Right renal pelvis (tissue), 4 donors: ENCODE measurements at regions not wholly inside any gene's neighbourhood (a gene's known extent, or its start where the extent isn't known, plus 50 kb on each side); places are given as distances from the start of the nearest gene placed in this dataset.
"Not testable (repeated sequence)": the region's sequence is repeated elsewhere in the genome, so short reads cannot be mapped to it uniquely, and the experiment has no call there.

Experiments used
- DNase-seq, 4 donors: peaks; one replicate each; pipeline ENCODE4 v3.0.0-alpha.2; 2013; ENCODE audit warnings: low read depth in 4 of 4, low spot score in 3 of 4, missing footprints in 1 of 4

DNA sequence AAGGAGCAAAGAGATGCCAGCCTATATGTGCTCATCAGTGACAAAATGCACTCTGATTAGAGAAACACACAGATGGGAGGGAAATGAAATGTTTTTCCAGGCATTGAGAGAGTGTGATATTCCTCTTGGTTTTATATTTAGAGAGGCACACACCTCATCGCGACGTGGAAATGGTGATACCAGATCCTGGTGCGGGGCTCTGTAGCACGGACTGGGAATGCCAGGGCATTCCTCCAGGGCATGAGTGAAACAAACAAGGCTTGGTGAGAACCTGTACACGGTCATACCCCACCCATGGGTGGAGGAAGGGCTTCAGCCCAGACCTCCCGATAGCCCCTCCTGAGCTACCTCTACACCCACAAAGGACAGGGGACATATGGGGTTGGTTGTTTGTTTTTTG, 280.2 kb downstream of the C16orf95 start:
- no peak for DNase-seq

DNA sequence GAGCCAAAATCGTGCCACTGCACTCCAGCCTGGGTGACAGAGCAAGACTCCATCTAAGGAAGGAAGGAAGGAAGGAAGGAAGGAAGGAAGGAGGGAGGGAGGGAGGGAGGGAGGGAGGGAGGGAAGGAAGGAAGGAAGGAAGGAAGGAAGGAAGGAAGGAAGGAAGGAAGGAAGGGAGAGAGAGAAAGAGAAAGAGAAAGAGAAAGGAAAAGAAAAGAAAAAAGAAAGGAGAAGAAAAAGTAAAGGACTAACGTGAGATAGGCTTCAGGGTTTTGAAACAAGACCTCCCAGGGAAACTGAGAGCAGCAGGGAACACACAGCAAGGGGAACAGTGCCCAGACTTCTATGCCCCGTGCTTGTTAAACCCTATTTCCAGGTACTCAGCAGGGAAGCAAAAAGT, 278.7 kb downstream of the C16orf95 start:
- not testable (repeated sequence) for DNase-seq

DNA sequence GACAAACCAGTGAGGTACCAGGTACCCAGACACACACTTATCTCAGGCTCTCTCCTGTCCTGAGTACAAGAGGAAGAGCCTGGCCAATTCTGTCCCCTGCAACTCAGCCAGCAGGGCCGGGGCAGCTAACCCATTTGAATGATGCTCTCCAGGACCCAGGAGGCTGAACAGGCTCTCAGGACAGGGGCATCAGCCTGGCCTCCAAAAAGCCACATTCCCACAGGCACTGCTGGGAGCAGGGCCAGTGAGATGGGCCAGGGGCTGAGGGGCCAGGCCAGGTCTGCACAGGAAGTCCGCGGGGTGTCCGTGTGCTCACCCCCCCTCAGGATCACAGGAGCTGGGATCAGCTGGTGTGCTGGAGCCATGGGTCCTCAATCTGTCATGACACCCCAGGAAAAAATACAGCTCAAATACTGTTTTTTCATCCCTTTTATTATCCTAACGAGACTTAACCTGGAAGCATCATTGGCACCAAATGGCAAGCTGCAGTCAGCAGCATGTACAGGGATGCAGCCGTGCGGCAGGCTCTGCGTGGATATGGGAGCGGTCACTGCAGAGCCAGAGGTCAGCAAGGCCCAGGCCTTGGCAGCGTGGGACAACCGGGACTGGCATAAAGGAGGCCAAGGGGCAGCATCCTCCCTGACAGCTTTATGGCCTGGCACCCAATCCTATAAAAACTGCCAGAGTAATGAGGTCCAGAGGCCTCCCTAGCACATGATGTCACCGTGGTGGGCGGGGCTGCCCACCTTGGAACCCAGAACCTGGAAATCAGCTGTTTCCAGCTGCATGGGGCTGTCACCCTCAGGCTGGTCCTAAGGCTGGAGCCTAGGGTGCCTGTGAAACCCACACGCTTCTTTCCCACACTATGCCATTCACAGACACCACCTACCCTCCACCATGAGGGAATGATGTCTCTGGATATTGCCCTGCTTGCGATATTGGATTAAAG, 276.7 kb downstream of the C16orf95 start:
- no peak for DNase-seq

DNA sequence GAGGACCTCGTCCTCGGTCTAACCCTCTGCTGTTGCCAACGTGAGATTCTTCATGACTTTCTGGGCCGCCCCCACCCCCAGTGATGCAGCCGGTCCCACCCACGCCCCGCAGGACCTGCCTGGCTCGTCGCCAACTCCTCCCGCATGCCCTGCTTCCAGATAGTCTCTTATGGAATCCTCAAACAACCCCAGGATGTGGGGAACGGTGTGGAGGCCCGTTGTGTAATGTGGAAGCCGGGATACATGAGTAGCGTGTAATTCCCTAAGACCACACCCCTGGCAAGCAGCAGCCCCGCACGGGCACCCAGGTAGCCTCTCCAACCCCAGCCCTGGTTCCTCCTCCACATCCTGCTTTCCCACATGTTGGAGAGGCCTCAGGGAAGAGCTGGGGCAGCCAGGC, 275.9 kb downstream of the C16orf95 start:
- no peak for DNase-seq

DNA sequence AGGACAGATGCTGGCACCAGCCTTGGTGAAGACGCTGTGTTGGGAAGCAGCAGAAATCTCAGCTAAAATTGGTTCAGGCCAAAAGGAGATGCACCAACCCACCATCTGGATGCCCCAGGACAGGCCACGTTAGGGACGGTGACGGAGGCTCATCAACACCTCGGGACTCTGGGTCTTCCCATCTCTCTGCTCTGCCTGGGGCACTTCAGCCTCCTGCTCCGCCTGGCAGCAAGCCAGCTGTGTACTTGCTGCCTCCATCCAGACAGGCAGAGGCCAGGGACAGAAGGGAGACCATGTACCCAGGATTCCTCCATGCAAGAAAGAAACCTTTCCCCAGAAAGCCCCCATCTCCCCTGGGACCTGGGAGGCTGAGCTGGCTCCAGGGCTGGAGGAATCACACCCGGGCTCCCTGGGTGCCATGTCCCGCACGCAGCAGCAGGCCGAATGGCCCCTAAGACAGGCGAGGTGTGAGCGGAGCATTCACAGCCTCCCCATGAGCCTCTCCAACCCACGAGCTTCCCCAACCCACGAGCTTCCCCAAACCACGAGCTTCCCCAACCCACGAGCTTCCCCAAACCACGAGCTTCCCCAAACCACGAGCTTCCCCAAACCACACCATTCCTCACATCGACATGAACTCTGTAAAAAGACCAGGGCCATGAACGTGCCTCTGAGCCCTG, 274.5 kb downstream of the C16orf95 start:
- DNase-seq = no peak

DNA sequence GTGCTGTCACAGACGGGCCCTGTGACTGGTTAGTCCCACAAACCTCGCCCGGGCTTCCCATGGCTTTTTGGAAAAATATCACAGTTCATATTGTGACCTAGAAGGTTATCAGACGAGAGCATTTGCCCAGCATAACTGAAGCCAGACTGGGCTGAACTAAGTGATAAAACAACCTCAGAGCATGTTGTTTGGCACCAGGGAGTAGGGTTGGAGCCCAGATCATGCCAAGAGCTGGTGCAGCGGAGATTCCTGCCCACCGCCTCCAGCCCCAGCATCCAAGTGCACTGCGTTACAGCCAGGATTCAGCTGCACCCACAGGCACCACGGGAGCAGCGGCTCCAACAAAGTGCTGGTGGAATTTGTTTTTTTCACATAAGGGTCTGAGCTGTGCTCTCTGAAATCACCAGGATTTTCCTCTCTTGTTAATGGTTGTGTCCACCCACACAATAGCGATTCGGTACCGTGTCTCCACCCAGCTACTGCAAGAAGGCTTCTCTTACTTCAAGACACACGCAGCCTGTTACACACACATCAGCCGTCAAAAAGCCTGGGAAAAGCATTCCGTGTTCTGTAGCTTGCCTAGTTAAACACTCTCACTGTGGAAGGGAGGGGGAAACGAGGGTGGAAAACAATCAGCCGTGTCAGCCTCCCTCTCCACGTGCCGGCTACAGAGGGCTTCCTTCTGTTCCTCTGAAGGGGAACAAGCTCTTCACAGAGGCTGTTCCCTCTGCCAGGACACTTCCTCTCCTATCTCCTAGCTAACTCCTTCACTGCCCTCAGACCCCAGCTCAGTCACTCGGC, 273.8 kb downstream of the C16orf95 start:
- DNase-seq = no peak

DNA sequence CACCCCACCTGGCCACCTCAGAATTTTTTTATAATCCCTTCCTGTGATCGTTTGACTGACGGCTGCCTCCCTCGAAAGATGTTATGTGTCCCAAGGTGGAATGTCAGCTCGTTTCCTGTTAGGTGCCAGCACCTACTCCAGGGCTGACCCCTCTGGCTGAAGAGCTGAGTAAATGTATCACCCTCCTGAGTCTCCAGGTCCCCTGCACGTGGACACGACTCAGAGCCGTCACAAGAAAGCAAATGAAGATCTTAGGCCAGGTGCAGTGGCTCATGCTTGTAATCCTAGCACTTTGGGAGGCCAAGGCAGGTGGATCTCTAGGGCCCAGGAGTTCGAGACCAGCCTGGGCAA, 273.2 kb downstream of the C16orf95 start:
- no peak for DNase-seq

DNA sequence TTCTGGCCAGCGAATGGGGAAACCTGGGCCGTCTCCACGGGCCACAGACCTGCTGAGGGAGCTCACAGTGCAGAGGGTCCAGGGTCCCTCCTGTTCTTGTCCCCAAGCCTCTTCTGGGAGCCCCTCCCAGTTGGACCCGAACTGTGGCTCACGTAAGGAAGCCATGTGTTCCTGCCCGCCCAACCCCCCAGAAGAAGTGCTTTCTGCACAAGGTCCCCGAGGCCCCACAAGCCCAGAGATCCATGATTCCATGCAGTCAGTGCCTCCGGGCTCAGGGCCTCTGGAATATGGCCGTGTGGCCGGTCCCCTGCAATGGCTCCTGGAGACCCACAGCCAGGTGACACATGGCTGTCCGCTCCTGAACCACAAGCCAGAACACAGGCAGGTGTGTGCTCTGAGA, 272.4 kb downstream of the C16orf95 start:
- no peak for DNase-seq

DNA sequence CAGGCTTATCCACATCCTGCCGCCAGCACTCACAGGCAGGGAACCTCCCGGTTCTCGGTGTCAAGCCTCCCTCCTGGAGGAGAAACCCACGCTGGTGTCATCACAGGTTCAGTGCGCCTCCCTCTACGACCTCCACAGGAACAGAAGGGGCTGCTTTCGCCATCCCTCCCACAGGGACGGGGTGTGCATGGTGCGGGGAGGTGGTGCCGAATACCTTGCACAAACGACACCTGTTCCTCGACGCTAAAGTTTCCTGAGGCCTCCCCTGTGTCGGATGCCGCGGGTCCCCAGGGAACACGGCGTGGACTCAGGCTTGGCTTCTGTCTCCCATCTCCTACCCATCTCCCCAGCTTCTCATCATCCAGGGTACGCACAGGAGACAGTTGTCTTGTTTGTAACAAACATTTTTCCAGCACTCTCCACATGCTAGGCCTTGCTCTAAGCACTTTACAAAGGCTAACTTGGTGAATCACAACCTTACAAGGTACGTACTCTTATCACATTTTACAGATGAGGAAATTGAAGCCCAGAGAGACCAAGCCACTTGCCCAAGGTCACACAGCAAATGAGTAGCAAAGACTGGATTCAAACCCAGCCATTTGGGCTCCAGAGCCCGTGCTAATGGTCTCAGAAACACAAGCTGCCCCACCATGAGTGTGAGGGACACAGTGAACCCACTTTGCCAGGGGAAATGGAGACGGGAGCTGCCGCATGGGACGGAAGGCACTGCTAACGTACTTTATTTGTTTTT, 271.6 kb downstream of the C16orf95 start:
- DNase-seq = no peak

DNA sequence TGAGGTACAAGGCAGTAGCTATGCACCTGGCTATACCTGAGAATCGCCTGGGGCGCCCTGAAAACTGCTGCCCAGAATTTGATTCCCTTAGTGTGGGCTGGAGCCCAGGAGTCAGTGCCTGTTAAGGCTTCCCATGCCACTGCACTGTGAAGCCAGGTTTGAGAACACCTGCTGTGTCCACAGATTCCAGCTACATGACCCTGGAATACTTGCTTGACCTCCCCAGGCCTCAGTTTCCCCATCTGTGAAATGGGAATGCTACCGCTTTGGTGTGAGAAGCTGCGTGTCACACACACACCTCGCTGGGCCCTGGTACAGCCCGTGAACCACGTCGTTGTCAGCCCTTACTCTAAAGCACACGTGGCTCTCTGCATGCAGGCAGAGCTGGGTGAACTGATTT, 271.0 kb downstream of the C16orf95 start:
- DNase-seq = no peak

DNA sequence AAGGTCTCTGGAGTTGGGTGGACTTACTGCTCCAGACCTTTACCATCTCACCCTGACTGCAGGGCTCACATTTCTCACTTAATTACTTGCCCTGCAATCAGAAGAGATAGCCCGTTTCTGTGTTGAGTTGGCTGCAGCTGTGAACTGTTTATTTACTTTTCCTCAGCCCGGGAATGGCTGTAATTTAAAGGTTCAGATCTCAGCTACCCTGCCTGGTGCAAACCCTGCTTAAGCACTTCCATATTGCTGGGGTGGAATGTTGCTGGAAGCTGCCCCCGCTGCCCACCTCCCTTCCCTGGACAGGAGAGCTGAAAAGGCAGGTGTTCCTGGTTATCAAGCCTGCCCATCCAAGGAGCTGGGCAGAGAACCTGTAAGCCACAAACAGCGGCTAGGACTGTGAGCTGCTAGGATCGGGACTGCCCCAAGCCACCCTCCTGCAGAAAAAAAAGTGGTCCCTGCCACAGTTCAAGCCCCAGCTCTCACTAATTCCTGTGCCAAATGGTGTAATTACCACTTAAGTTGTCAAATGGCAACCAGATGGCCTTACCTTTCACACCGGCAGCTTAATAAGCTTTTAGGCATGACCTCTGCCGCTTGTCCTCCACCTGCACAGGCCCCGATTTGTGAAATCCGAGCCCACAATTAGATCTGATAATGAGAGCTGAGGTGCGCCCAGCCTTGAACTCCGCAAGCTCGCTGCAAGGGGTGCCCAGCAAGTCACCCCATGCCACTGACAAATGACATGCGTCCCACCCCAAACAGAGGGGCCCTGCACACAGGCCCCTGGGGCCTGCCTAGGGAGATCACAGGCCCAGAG, 269.8 kb downstream of the C16orf95 start:
- DNase-seq = no peak

DNA sequence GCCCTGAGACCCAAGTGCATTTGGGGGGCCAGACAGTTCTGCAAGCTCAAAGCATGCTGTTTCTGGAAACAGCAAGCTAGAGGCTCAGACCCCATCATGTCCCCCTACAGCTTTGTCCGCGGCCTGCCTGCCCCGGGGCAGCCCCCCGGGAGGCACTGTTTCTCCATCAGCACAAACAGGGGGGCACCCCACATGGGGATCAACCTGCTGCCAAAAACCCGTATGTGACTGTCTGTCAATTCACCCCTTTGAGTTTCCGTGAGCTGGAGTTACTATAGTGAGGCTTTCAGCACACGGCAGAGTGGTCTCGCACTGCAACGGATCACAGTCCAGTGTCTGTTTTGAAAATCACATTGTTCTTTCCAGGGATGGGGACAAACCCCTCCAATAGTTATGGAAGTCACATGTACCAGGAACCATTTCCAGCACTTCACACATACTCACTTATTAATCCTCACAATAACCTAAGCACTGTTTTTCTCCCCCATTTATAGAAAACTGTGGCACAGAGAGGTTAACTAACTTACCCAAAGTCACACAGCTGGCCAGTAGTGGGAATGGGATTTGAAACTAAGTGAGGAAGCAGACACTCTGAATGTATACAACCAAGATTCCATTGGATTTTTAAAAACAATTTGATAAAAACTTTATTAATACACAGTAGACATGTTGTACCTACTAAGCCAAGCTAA, 269.0 kb downstream of the C16orf95 start:
- no peak for DNase-seq

DNA sequence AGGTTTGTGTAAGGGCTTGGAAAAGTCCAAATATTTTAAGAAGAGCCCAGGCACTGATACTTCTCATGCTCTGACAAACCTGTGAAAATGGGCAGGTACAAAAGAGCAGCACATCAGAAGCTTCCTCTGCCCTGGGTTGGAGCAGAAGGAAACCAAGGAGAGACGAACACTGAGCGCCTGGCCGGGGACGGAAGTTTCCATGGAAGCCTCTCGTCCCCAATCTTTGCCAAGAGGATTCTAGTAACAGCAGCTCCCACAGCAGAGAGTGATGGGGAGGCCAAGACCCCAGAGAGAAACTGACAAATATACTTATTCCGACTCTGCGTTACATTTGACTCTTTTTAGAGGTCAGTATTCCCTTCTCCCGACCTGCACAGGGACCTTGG, 268.5 kb downstream of the C16orf95 start:
- no peak for DNase-seq

DNA sequence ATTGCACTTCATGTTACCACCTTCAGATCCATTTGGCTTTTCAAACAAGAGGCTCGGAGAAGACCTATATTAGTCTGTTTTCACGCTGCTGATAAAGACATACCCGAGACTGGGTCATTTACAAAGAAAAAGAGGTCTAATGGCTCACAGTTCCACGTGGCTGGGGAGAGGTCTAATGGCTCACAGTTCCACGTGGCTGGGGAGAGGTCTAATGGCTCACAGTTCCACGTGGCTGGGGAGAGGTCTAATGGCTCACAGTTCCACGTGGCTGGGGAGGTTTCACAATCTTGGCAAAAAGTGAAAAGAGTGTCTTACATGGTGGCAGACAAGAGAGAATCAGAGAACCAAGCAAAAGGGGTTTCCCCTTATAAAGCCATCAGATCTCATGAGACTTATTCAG, 268.0 kb downstream of the C16orf95 start:
- DNase-seq = not testable (repeated sequence)

DNA sequence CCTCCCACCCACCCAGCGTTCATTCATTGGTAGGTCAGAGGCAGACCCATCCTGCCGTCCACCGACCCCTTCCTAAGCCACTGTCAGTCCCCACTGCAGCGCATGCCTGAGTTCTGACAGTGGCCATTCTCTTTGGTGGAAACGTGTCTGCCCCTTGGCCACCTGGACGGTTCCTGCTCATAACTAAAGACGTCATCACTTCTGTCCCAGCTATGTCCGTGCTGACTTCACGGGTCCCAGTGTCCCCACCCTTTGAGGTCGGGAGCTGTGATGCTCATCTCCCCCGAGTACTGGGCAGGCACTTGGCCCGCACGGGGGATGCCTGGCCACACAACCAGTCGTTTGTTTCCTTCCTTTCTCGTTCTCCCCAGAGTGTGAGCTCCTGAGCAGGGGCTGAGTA, 267.1 kb downstream of the C16orf95 start:
- DNase-seq = no peak

DNA sequence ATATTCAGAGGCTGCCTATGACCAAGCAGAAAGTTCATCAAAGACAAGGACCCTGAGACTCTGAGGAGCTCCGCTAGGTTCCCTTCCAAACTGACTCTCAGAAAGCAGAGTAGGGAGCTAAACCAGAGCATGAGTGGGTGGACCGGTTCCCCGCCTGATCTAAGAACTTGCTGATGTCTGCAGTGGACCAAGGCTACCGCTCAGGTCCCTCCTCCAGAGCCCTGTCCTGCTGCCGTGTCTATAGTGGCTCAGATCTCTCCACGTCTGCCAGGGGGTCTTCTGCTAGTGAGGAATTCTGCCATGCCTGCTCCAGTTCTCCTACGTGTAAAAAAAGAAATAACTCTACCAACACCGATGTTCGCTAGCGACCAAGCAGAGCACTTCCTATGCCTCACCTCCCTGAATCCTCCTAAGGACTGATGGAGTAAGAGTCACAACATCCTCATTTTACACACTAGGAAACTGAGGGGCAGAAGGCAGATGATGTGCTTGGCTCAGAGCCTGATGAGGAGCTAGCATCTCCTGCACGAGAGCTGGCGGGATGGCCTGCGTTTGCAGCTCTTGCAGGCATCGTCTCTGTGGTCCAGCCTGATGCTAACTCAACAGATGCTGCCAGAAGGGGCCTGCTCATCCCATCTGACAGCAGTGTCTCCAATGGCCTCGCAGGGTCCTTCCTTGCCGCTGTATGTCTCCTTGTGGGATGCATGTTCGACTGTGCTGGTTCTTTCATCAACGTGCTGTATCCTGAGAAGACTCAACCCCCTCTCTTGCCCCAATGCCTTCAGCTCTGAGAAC, 265.5 kb downstream of the C16orf95 start:
- no peak for DNase-seq

DNA sequence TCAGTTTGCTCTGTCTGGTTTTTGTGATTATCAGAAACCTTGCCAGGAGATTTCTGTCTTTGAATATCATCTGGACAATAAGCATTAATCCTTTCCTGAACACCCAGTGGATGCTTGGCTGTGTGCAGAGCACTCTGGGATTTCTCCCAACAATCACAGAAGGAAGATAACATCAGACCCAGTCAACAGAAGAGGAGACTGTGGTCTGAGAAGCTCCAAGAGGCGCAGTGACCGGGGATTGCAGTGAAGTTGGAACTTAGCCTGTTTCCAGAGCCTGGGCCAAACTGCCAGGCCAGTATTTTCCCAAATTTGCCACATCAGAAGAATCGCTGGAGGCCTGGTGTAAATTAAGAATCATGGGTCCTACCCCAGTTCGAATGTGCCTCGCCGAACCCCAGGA, 264.7 kb downstream of the C16orf95 start:
- no peak for DNase-seq
